GM19238 (cell line): ENCODE measurements at regions not wholly inside any gene's neighbourhood (a gene's known extent, or its start where the extent isn't known, plus 50 kb on each side); places are given as distances from the start of the nearest gene placed in this dataset.
"Not testable (repeated sequence)": the region's sequence is repeated elsewhere in the genome, so short reads cannot be mapped to it uniquely, and the experiment has no call there.

Source experiments
- DNase-seq: peaks from one replicate; pipeline ENCODE4 v3.0.0; 2011; ENCODE audit warnings: low spot score; ENCODE audit not compliant: insufficient read length

DNA sequence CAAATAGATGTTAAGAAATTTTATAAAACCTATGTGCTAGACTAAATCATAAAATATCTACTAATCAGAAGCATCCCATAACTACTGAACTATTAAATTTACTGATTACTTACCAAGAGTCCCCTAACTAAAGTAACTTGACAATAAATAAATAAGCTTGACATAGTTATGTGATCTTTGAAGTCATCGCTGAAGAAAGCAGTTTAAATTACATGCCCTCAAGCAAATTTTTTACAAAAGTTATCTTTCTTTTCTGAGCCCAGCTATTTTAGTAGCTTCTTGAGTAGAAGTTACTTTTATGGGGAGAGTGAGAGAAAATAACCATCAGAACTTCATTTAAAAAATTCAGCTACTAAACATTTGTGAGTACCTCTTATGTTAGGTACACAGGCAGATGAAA is 150.9 kb upstream of the FAM241A start:
- DNase-seq = no peak

DNA sequence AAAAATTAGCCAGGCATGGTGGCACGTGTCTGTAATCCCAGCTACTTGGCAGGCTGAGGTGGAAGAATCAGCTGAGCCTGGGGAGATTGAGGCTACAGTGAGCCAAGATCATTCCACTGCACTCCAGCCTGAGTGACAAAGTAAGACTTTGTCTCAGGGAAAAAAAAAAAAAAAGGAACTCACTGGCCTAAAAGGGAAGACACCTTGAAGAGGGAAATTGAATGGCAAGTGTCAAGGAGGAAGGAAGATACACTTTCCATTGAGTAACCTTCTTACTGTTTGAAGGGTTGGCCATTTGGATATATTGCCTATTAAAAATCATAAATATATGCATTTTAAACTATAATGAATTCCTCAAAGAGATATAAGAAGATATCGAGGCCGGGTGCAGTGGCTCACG is 147.5 kb upstream of the FAM241A start:
- no peak for DNase-seq

DNA sequence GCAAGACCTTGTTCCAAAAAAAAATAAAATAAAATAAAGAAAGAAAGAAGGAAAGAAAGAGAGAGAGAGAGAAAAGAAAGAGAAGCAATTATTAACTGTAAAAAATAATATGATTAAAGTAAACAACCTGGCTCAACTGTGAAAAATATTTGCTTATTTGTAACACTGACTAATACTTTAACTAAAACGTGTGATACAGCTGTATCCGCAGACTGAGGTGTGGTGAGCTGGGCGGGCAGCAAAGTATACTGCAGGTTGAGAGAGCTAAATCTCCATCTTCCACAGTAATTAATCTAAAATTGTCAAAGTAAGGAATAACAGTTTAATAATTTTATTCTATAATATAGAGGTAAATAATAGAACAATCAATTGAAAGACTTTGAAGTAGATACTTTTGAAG is 145.5 kb upstream of the FAM241A start:
- DNase-seq = no peak

DNA sequence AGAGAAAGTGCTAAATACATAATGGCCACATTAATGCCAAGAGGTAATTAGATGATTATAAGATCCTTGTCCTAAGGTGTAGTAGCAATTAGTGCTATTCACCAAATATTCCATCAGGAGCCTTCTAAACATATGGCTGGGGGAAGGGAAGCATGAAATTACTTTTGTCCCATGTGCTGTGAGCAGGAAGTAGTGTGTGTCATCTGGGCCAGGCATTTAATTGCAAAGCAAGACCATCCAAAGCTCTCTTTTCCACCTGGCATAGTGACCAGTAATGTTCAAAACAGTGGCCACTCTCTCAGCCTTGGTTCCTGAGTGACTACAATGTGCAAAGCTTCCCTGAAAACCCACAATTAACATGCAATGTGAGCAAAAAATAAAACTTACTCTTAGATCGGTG is 144.2 kb upstream of the FAM241A start:
- no peak for DNase-seq

DNA sequence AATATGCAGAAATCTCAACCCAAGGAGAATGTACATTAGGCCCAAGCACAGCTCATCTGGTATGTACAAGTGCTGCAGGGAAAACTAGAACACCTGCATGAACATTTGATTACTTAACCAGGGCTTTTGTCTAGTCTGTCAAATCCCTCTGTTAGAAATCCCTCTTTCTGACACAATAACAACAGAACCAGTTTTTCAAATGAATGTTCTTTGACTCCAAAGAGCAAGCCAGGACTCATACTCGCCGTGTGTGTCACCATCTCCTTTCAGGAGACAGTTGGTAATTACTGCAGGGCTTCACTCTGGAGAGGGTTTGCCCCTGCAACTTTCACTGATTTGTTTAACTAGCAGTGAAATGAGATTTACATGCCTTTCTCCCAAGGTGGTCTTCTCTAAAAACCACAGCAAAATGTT is 143.0 kb upstream of the FAM241A start:
- no peak for DNase-seq

DNA sequence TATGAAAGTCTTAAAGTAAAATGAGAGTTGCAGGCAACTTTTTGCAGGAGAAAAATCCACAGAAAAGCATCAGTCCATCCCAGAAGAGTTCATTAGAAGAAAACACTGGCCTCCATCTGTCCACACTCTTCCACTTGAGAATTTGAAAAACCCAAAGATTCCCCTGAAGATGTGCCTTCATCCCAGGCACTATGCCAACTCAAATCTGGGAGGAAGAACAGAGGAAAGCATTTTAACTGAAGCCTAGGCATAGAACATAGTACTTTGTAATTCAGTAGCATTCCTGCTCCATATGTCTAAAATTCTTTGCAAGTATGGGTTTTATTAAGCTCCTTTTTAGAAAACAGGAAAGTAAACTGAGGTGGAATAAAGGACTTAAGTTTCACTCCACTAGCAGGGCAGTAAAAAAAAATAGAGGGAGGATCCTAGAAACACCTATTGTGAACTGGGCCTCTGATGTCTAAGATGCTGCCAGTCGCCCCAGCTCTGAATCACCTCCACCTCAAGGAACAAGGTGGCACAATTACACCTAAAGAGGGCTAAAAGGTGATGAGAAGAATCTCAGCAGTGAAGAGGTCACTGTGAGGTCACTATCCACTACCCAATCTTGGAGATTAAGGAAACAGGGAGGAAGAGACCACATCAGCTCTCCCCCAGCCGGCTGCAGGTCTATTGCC is 141.9 kb upstream of the FAM241A start:
- DNase-seq = no peak

DNA sequence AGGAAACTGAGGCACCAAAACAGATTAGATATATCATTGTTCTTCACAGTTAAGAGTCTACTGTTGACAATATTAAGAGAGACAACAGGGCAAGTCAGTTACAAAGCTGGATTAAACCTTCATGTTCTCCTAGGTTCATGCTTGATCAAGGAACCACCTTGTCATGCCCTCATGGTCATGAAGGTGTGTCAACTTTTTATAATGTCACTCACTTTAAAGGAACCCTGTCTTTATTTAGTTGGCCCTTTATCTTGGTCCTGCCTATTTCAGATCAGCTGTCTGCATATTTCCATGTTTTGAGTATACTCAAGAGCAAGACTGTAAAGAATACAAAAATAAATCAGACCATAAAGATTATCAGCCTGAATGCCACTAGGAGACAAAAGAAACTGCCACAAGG is 140.2 kb upstream of the FAM241A start:
- DNase-seq = no peak

DNA sequence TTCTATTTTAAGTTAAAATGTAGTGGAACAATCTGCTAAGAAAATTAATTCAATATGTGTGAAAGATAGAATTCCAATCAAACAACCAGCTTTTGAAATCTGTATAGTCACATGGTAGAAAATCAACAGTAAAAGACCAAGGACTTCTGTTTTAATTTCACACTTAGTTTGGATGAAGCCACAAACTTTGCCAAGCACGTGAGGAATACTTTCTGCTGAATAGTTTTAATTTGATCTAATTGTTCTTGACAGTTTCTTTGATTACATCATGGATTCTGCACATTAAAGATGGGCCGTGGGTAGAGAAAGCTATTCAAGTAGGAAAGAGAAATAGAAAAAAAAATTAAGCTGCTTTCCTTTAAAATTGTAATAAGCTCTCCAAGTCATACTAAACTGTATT is 137.9 kb upstream of the FAM241A start:
- no peak for DNase-seq

DNA sequence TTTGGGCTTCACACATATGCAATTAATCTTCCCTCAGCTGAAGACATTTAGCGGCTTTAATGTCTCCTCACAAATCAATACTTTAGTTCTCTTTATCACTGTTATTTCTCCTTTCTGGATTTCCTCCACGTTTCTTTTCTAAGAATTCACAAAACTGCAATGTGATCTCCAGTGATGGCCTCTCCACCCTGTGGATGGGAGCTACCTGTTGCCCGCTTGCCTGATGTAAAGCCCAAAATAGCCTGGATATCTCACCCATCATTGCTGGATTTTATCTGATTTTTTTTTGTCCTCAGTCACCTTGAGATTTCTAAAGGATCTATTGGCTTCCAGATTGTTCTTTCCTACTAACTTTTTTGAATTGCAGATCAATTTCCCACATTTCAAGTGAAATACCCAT is 129.3 kb upstream of the FAM241A start:
- no peak for DNase-seq

DNA sequence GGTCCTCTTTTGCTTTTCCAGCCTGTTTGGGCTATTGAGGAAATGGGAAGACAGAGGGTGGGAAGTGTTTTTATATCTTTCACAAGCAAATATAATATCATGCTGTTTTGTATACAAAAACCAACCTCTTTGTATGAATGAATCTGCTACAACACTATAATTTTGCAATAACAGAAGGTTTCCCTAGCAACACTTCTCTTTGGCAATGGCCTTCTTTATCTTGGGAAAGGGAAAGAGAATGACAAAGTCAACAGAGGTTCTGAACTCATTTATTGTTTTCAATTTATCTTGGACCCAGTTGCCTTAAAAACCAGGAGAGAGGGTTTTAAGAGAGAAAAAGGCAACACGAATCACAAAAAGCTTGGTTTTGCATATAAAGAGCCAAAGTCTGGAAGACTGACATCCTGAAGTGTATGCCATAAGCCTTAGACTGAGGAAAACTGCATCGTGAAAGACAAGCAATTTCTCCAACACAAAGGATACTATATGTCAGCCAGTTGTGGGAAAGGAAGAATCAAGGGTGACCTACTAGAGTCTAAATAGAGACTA is 121.8 kb upstream of the FAM241A start:
- no peak for DNase-seq

DNA sequence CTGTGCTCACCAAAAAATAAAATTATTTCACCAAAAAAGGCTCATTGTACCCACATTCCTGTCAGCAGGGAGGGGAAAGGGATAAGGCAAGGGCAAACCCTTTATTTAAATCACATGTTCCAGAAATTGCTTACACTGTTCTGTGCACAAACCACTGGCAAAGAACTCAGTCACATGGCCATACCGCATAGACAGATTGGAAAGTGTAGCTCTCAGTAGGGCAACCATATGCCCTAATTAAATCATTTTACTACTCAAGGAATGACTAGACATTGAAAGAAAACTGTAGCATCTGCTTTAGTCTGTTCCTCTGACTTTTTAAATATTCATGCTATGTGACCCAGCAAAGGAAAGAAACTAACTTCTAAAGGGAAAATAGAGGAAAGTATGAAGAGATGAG is 119.2 kb upstream of the FAM241A start:
- DNase-seq = no peak

DNA sequence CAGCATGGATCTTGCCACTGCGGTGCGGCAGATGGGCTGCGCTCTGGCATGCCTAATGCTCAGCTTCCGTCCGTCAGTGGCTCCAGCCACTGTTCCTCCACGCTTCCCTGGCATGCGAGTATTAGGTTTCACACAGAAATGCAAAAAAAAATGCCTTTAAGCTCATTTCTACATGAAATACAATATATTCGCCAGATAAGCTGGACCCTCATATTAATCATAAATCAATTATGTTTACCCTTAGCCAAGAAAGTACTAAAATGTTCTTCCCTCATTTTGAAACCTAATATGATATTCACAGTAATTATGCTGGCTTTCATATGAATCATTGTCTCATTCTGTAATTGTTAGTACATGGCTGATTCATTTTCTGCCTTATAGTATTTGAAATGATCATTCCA is 115.5 kb upstream of the FAM241A start:
- no peak for DNase-seq

DNA sequence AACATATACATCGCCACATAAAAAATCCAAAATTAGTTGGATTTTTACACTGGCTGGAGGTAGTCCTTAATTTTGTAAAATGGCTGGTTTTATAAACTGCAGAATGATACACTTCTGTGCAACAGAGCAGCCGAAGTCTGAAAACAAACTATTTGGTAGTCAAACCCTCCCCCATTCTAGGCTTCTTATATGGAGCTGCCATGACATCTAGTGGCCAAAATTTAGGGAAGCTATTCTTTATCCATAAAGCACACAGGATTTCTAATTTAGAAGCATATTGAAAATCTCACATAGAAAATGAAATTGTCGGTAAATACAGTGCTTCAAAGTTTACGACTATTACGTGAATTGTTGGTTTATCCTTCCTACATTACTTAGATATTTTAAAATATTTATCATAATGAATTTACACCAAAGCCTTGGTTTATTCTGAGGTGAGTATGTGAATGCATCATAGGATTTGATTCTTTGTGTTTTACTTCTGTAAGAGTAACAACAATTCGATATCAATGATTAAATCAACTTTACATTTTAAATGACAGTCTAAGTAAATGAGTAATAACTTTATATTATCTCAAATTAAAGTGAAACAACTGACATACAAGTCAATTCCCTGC is 113.4 kb upstream of the FAM241A start:
- peak; percentile 16 for DNase-seq

DNA sequence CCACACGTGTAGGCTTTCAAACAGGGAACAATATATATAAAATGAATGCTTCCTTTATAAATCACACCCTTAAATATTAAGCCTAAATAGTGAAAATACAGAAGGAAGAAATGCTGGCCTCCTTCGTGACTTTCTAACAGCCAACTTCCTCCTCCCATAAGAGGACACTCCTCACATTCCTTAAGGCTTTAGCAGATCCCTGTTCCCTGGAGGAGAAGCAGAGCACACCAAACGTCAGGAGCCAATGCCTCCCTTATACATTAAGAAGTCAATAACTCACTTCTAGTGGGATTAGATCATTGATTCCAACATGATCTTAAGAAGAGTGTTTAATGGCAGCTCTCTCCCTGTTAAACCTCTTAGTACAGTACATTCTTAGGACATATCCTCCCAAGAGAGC is 108.4 kb upstream of the FAM241A start:
- DNase-seq = no peak

DNA sequence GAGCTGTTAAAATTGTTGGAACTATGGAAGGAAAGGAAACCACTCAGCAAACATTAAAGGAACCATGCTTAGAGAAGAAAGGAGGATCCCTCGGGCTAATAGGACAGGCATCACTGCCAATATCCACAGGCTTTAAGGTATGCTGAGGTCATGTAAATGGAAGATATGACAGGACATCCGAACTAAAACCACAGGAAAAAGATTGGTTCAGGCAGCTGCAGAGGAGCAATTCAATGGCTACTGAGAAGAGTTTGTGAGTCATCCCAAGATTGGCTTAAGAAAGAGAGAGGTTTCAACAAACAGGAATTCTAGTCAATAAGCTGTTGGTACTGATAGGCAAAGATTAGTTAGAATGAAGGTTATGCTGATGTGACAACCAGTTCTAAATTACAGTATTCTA is 106.4 kb upstream of the FAM241A start:
- no peak for DNase-seq

DNA sequence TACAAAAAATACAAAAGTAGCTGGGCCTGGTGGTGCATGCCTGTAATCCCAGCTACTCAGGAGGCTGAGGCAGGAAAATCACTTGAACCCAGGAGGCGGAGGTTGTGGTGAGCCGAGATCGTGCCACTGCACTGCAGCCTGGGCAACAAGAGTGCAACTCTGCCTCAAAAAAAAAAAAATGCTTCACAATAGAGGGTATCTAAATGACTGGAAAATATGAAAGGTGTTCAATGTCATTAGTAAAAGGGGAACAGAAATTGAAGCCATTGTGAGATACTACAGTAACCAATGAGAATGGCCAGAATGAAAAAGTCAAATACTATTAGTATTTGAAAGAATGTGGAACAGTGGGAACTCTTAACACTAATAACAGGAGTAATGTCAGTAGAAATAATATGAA is 96.1 kb upstream of the FAM241A start:
- not testable (repeated sequence) for DNase-seq

DNA sequence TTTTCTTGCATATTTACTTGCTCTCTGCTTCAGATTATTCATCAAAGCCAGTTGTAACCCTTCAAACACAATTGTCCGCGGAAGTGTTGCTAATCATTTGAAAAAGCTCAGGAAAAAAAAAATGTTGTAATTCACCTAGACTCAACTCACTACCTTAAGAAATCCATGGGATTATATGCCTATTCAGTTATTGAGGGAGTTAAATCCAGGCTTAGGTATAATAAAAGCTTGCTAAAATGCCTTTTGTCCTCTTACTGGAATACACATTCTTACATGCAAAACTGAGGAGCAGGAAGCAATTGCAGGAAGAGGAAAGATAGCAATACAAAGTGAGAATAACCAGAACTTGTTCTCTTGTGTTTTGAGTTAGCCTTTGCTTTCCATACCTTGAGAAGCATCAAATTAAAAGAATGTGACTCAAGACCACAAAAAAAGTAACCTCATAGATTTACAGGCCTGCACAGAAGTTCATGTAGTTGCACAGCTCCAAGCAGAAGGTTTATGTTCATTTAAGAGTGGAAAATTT is 91.4 kb upstream of the FAM241A start:
- DNase-seq = no peak

DNA sequence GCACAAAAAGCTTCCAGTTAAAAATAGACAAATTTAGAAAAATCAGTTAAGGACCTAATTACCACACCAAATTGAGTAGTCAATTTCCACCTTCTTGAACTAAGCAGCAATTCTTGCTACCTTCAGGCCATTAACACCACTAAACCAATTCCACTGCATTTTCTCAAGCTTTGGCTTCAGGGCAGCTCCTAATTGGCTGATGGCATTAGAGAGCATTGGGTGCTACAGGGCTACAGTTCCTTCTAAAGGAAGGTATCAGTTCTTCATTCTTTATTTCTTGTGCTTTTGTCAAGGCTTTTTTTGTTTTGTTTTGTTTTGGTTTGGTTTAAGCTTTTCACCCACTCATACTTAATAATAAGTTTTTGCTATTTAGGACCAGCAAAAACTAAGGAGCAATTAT is 90.2 kb upstream of the FAM241A start:
- no peak for DNase-seq

DNA sequence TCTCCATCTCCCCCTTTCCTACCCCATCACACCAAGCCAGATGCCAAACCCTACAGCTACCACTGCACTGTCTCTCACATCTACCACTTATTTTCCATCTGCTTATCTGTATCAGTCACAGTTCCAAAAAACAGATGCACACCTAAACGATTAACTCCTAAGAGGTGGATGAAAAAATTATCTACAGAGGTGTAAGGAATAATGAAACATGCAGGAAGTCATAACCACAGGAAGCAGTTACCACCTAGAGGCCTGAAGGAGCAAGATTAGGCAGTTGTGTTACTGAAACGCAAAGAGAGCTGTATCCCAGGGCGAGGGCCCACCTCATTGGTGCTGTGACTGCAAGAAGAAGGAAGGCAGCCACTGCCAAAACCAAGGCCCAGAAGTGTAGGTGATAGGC is 87.8 kb upstream of the FAM241A start:
- DNase-seq = no peak

DNA sequence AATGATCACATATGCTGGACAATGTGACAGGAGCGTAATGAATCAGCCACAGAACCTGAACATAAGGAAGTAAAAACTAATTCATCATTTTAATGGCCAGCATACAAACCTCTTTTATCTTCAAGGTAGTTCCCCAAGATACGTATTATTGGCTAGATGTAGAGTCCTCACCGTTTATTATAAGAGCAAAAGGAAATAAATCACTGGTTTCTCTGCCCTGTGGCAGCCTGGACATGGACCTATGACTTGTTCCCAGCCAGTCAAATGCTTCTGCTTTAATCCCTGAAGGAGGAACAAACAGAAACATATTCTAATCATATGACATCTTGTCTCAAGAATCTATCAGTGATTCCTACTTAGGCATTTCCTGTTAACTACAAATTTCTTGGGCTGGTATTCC is 86.8 kb upstream of the FAM241A start:
- no peak for DNase-seq

DNA sequence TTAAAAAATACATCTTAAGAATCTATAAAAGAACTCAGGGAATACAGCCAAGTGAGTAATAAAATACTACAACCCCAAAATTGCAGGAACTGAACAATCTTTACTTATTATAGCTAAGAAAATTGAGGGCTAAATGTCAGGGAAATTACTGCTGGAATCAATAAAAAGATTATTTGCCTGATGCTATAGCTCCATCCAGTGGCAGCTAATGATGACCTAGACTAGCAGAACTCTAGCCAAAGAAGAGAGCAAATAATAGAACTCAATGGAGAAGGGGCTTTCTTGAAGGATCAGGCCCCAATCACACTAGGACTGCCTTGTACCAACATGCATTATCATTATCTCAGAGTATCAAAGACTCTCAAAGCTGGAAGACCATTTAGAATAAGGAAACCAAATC is 85.0 kb upstream of the FAM241A start:
- DNase-seq = no peak

DNA sequence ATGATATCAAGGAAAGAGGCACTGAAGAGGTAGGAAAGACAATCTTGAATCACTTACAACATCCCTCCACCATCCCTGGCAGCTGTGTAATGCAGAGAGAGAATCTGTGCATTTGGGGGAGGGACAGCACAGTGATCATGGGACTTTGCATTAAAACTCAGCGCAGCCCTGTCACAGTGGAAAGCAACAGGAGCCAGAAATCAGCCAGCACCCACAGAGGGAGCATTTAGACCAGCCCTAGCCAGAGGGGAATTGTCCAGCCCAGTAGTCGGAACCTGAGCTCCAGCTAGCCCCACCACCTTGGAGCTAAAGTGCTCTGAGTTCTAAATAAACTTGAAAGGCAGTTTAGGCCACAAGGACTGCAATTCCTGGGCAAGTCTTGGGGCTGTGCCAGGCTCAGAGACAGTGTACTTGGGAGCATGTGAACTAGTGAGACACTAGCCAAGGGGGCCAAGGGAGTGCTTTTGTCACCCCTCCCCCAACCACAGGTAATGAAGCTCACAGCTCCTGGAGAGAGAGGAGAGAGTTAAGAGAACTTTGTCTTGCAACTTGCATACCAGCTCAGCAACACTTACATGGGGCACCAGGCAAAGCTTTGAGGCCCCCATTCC is 83.9 kb upstream of the FAM241A start:
- DNase-seq = no peak

DNA sequence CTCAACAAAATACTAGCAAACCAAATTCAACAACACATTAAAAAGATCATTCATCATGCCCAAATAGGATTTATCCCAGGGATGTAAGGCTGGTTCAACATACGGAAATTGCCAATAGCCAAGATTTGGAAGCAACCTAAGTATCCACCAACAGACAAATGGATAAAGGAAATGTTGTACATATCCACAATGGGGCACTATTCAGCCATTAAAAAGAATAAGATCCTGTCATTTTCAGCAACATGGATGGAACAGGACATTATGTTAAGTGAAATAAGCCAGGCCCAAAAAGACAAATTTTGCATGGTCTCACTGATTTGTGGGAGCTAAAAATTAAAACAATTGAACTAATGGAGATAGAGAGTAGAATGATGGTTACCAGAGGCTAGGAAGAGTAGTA is 82.0 kb upstream of the FAM241A start:
- DNase-seq = no peak
